Fibroblast of skin of abdomen (primary cell): ENCODE measurements at regions not wholly inside any gene's neighbourhood (a gene's known extent, or its start where the extent isn't known, plus 50 kb on each side); places are given as distances from the start of the nearest gene placed in this dataset.

ENCODE experiments used
- DNase-seq: peaks from one replicate; pipeline ENCODE4 v3.0.0-alpha.2; 2013

DNA sequence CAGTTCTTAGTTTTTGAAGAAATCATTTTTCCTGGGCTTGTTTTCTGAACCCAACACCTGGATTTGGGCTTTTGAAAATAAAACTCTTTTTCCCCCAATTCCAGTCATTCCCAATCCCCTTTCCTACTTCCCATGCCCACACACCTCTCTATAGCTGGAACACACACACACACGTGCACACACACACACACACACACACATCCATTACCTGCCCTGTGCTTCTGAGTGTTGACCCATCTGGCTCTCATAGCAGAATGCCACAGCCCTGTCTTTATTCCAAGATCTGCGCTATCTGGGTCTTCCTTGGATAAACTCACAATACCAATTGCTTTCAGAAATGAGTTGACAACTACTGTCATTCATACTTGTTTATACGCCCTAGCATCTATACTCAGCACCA, 54.9 kb upstream of the C4orf54 start:
- DNase-seq: no peak

DNA sequence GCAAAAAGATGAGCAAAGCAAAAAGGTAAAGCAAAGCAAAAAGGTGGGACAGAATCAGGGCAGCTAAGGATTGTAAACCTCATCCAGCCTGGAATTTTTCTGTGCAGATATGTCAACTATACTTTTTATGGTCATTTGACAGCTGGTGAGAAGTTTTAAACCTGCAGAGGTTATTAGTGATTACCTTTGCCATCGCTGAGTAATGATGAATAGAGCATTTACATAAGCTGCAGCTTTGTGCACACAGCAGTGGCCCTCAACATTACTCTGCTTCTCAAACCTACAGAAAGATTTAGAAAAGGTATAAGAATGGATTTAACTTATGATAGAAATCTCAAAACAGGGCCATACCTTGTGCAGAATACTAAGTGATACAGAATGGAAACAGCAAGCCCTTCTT, 54.5 kb upstream of the C4orf54 start:
- DNase-seq: no peak

DNA sequence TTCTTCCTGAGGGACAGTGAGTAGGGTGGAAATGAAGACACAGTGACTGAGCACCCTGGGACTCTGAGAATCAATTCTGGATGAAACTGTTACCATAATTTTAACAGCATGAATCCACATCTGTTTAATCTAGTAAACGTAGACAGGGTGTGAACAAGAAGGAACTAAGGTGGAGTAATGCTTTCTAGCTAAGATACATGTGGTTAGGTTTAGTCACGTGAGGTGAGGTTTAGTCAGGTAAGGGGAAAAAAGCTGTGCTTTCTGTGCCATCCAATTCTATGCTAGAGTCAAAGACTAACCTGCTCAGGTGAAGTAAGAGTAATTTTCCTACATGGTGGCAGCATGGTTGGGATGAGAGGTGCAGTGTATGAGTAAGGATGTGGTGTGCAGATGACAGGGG, 54.0 kb upstream of the C4orf54 start:
- DNase-seq: no peak

DNA sequence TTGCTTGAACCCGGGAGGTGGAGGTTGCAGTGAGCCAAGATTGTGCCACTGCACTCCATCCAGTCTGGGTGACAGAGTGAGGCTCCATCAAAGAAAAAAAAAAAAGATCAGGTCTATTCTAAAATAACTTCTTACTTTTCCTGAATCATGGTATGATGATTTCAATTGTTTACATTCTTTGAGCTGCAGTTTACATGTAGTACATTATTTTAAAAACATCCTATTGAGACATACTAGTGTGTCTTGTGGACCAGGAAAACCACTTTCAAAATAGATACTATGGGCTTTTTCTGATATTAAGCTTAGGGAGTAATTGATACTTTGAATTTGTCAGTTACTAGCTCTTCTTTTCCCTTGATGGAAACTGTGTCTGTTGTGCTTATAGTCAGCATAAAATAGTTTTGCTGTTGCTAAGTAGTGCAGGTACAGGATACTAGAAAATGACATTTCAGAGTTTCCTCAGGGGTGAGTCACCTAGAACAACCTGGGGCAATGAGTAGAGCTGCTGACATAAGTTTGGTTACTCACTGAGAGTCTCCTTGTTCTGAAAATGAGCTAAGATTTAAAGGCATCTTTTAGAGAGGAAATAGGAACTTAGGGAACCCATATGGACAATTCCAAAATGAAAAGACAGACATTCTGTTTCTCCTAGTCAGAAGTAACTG, 53.2 kb upstream of the C4orf54 start:
- DNase-seq: no peak

DNA sequence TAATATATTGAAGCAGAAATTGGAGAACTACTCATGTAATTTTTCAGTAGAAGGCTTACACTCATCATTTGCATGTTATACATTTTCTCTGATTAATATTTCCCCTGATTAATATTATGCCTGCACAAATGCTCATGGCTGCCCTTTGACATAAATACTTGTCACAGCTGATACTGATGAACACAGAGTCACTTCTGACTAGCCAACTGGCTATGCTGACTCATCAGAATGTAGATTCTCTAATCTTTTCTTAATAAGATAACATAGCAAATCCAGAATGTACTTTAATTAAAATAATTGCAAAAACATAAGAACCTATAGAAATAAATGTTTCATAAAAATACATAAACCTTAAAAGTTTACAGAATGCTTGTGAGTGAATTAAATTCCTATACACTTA, 52.4 kb upstream of the C4orf54 start:
- no peak for DNase-seq

DNA sequence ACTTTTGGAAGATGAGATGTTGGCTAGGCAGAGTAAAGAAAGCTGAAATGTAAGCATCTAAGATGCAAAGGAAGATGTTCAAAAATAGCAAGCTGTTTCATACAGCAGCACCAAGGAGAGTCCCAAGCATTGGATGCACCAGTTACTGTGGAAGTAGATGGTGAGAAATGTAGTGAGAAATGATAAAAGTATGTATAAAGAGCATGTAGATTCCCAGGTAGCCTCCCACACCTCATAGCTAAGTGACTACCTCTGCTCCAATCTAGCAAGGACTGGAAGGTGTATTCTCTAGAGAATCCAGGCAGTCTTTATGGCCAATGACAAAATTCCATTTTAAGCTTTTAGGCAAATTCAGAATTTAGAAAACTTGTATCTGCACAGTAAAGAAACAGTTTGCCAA, 50.9 kb upstream of the C4orf54 start:
- DNase-seq: no peak
